Left lung (tissue), 4 donors: ENCODE measurements at regions not wholly inside any gene's neighbourhood (a gene's known extent, or its start where the extent isn't known, plus 50 kb on each side); places are given as distances from the start of the nearest gene placed in this dataset.

ENCODE experiments used
- ATAC-seq: fragments of 200-7000 bp; cut with Tn5 transposase; one replicate; pipeline ENCODE4 v1.9.1; 2020; ENCODE audit warnings: moderate library complexity
- DNase-seq, 4 donors: peaks; one replicate each; pipeline ENCODE4 v3.0.0-alpha.2; 2013 to 2020
- H3K27ac ChIP-seq, 2 donors: fragments of 200-600 bp; sonication (generic) in 1 of 2; one replicate each; pipeline versions ENCODE4 v1.5.0 to v1.8.0; 2020 to 2021
- H3K27me3 ChIP-seq, 2 donors: fragments of 200-600 bp; sonication (generic) in 1 of 2; one replicate each; pipeline versions ENCODE4 v1.5.0 to v1.8.0; 2020 to 2021
- H3K36me3 ChIP-seq, 2 donors: fragments of 200-600 bp; sonication (generic) in 1 of 2; one replicate each; pipeline versions ENCODE4 v1.5.0 to v1.8.0; 2020 to 2021
- H3K4me1 ChIP-seq, 2 donors: fragments of 200-600 bp; one replicate each; pipeline ENCODE4 v1.8.0; 2021
- H3K4me3 ChIP-seq, 2 donors: fragments of 200-600 bp; sonication (generic) in 1 of 2; one replicate each; pipeline versions ENCODE4 v1.5.0 to v1.8.0; 2020 to 2021; ENCODE audit warnings: mild to moderate bottlenecking in 1 of 2
- H3K9me3 ChIP-seq, 2 donors: fragments of 200-600 bp; sonication (generic) in 1 of 2; one replicate each; pipeline versions ENCODE4 v1.5.0 to v1.8.0; 2020 to 2021
- intact Hi-C, 2 donors: fragments of 100-400 bp; cut with DNase I; formaldehyde crosslinking; loops; one replicate each; pipeline versions ENCODE4 v1.11.2 to v1.14.2; 2022
- TF ChIP-seq, protein P1 (sequence below), 2 donors: fragments of 200-600 bp; sonication (generic) in 1 of 2; IDR thresholded peaks; one replicate each; pipeline versions ENCODE4 v1.5.0 to v1.8.0; 2021; ENCODE audit warnings: antibody characterized with exemption in 2 of 2
- donor health status: DM: no; HTN: yes; CAD: no.
- donor health status: DM: no; HTN: no; CAD: no.

- TF ChIP-seq, protein P1, sequence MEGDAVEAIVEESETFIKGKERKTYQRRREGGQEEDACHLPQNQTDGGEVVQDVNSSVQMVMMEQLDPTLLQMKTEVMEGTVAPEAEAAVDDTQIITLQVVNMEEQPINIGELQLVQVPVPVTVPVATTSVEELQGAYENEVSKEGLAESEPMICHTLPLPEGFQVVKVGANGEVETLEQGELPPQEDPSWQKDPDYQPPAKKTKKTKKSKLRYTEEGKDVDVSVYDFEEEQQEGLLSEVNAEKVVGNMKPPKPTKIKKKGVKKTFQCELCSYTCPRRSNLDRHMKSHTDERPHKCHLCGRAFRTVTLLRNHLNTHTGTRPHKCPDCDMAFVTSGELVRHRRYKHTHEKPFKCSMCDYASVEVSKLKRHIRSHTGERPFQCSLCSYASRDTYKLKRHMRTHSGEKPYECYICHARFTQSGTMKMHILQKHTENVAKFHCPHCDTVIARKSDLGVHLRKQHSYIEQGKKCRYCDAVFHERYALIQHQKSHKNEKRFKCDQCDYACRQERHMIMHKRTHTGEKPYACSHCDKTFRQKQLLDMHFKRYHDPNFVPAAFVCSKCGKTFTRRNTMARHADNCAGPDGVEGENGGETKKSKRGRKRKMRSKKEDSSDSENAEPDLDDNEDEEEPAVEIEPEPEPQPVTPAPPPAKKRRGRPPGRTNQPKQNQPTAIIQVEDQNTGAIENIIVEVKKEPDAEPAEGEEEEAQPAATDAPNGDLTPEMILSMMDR (IDR thresholded peaks at IDR 0.05): no peak
- Histone ChIP-seq H3K36me3 (no peaks in the 10 kb centered on the region), H3K9me3 (peaks cover 0 to 5% of the 10 kb centered on the region in 2 donors), H3K4me3 (no peak overlapping the region), H3K27ac (no peak overlapping the region), H3K4me1 (no peaks in the 10 kb centered on the region), H3K27me3 (no peaks in the 10 kb centered on the region)
- no peak for DNase-seq
- ATAC-seq: no peak
- intact Hi-C loops: no loop called here
Measured at GRCh38 chr6:17182961-17183360, 81.1 kb downstream of the STMND1 start.

DNA sequence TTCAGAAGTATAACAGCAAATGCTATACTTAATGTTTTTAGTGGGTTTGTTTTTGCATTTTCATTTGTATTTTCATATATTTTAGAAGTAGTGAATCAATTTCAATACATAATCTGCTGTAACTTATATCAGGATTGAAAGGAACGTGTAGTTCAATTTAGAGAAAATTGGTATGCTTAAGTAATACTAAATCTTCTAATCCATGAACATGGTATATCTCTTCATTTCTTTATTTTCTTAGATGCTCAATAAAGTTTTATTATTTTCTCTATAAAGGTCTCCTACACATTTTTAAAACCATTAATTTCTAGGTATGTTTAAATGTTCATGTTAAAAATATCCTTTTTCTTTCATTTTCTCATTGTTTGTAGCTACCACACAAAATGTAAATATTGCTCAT, 85.1 kb downstream of the STMND1 start:
- no peak overlapping the region for H3K4me3 ChIP-seq
- DNase-seq: no peak
- no peaks in the 10 kb centered on the region for H3K36me3 ChIP-seq
- TF ChIP-seq, protein P1 (IDR thresholded peaks at IDR 0.05): no peak
- no peak overlapping the region for H3K27ac ChIP-seq
- ATAC-seq: no peak
- H3K27me3 ChIP-seq: no peaks in the 10 kb centered on the region
- intact Hi-C loops: no loop called here
- peaks cover 0 to 5% of the 10 kb centered on the region in 2 donors for H3K9me3 ChIP-seq
- H3K4me1 ChIP-seq: no peaks in the 10 kb centered on the region

GRCh38 chr6:17193106-17193775, 87.9 kb upstream of the RBM24 start:
- no peak overlapping the region for H3K4me3 ChIP-seq
- no peaks in the 10 kb centered on the region for H3K4me1 ChIP-seq
- no peak for DNase-seq
- no peak for ATAC-seq
- no peaks in the 10 kb centered on the region for H3K9me3 ChIP-seq
- no peaks in the 10 kb centered on the region for H3K36me3 ChIP-seq
- no peak overlapping the region for H3K27ac ChIP-seq
- intact Hi-C loops: no loop called here
- TF ChIP-seq, protein P1 (IDR thresholded peaks at IDR 0.05): no peak
- no peaks in the 10 kb centered on the region for H3K27me3 ChIP-seq

GRCh38 chr6:17197607-17198006, 83.6 kb upstream of the RBM24 start:
- Histone ChIP-seq H3K27ac (no peak overlapping the region), H3K4me1 (no peaks in the 10 kb centered on the region), H3K27me3 (peaks cover 0 to 7% of the 10 kb centered on the region in 2 donors), H3K4me3 (no peak overlapping the region), H3K36me3 (no peaks in the 10 kb centered on the region), H3K9me3 (peaks cover 0 to 6% of the 10 kb centered on the region in 2 donors)
- intact Hi-C loops: no loop called here
- ATAC-seq (no peak), DNase-seq (no peak)
- TF ChIP-seq, protein P1 (IDR thresholded peaks at IDR 0.05): no peak

DNA sequence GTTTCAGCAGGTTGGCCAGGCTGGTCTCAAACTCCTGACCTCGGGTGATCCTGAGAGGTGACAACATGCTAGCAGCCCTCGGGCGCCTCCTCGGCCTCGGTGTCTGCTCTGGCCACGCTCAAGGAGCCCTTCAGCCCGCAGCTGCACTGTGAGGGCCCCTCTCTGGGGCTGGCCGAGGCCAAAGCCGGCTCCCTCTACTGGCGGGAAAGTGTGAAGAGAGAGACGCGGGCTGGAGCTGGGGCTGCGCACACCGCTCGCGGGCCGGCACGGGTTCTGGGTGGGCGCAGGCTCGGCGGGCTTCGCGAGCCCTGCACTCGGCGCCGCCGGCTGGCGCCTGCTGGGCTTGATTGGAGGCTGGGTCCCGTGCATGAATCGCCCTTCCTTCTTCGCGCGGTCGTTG, 80.8 kb upstream of the RBM24 start:
- no peaks in the 10 kb centered on the region for H3K4me1 ChIP-seq
- DNase-seq: no peak
- ATAC-seq: no peak
- H3K27me3 ChIP-seq: peaks cover 0 to 7% of the 10 kb centered on the region in 2 donors
- no peak overlapping the region for H3K27ac ChIP-seq
- no peak overlapping the region for H3K4me3 ChIP-seq
- TF ChIP-seq, protein P1 (IDR thresholded peaks at IDR 0.05): no peak
- H3K9me3 ChIP-seq: peaks cover 0 to 6% of the 10 kb centered on the region in 2 donors
- no peaks in the 10 kb centered on the region for H3K36me3 ChIP-seq
- intact Hi-C loops: no loop called here
